Stimulated activated naive CD8-positive, alpha-beta T cell treated with anti-CD3 and anti-CD28 coated beads, Interleukin-15, Interleukin-2, amounts not matched to agents 100 ng/mL and 50 ng/mL, for 24 hours (primary cell): ENCODE measurements at regions not wholly inside any gene's neighbourhood (a gene's known extent, or its start where the extent isn't known, plus 50 kb on each side); places are given as distances from the start of the nearest gene placed in this dataset.

Experiments
- H3K27ac Mint-ChIP-seq: one replicate; pipeline ENCODE4 v1.8.0; 2021; ENCODE audit warnings: mild to moderate bottlenecking, mixed read lengths
- H3K27me3 Mint-ChIP-seq: one replicate; pipeline ENCODE4 v1.8.0; 2021; ENCODE audit warnings: mixed read lengths
- H3K36me3 Mint-ChIP-seq: one replicate; pipeline ENCODE4 v1.8.0; 2021; ENCODE audit warnings: low read depth, mixed read lengths
- H3K4me1 Mint-ChIP-seq: one replicate; pipeline ENCODE4 v1.8.0; 2021; ENCODE audit warnings: low read depth, mixed read lengths
- H3K4me3 Mint-ChIP-seq: one replicate; pipeline ENCODE4 v1.8.0; 2021; ENCODE audit warnings: mild to moderate bottlenecking, mixed read lengths
- H3K9me3 Mint-ChIP-seq: one replicate; pipeline ENCODE4 v1.8.0; 2021; ENCODE audit warnings: mixed read lengths

- Mint-ChIP-seq H3K27me3 (peaks cover 16% of the 10 kb centered on the region), H3K9me3 (no peaks in the 10 kb centered on the region), H3K4me1 (no peaks in the 10 kb centered on the region), H3K27ac (no peak overlapping the region), H3K4me3 (no peak overlapping the region), H3K36me3 (no peaks in the 10 kb centered on the region)
These were observed 180.4 kb upstream of the FOXQ1 start for GRCh38 chr6:1131285-1132079.

GRCh38 chr6:1130709-1131108, 181.2 kb upstream of the FOXQ1 start:
- Mint-ChIP-seq H3K4me3 (no peak overlapping the region), H3K27me3 (peaks cover 12% of the 10 kb centered on the region), H3K36me3 (no peaks in the 10 kb centered on the region), H3K4me1 (no peaks in the 10 kb centered on the region), H3K27ac (no peak overlapping the region), H3K9me3 (no peaks in the 10 kb centered on the region)

GRCh38 chr6:1129131-1129530, 182.8 kb upstream of the FOXQ1 start:
- H3K9me3 Mint-ChIP-seq, result no peaks in the 10 kb centered on the region
- H3K36me3 Mint-ChIP-seq, result no peaks in the 10 kb centered on the region
- H3K4me3 Mint-ChIP-seq, result no peak overlapping the region
- no peaks in the 10 kb centered on the region for H3K27me3 Mint-ChIP-seq
- H3K4me1 Mint-ChIP-seq, result no peaks in the 10 kb centered on the region
- no peak overlapping the region for H3K27ac Mint-ChIP-seq

- no peaks in the 10 kb centered on the region for H3K36me3 Mint-ChIP-seq
- no peaks in the 10 kb centered on the region for H3K9me3 Mint-ChIP-seq
- no peak overlapping the region for H3K4me3 Mint-ChIP-seq
- no peaks in the 10 kb centered on the region for H3K27me3 Mint-ChIP-seq
- no peaks in the 10 kb centered on the region for H3K4me1 Mint-ChIP-seq
- H3K27ac Mint-ChIP-seq, result no peak overlapping the region
These were observed 184.2 kb upstream of the FOXQ1 start for GRCh38 chr6:1127597-1128288.

- H3K4me3 Mint-ChIP-seq, result no peak overlapping the region
- no peaks in the 10 kb centered on the region for H3K36me3 Mint-ChIP-seq
- H3K9me3 Mint-ChIP-seq, result no peaks in the 10 kb centered on the region
- peaks cover 5% of the 10 kb centered on the region for H3K27me3 Mint-ChIP-seq
- no peaks in the 10 kb centered on the region for H3K4me1 Mint-ChIP-seq
- no peak overlapping the region for H3K27ac Mint-ChIP-seq
These were observed 184.8 kb upstream of the FOXQ1 start for GRCh38 chr6:1127129-1127528.

- Mint-ChIP-seq H3K4me1 (no peaks in the 10 kb centered on the region), H3K27me3 (peaks cover 6% of the 10 kb centered on the region), H3K9me3 (no peaks in the 10 kb centered on the region), H3K36me3 (no peaks in the 10 kb centered on the region), H3K27ac (no peak overlapping the region), H3K4me3 (no peak overlapping the region)
These were observed 185.9 kb upstream of the FOXQ1 start for GRCh38 chr6:1126036-1126435.

- no peaks in the 10 kb centered on the region for H3K4me1 Mint-ChIP-seq
- H3K9me3 Mint-ChIP-seq, result no peaks in the 10 kb centered on the region
- peaks cover 6% of the 10 kb centered on the region for H3K27me3 Mint-ChIP-seq
- no peak overlapping the region for H3K27ac Mint-ChIP-seq
- no peaks in the 10 kb centered on the region for H3K36me3 Mint-ChIP-seq
- H3K4me3 Mint-ChIP-seq, result no peak overlapping the region
These were observed 186.6 kb upstream of the FOXQ1 start for GRCh38 chr6:1125297-1125696.

GRCh38 chr6:1124885-1125284, 187.0 kb upstream of the FOXQ1 start:
- Mint-ChIP-seq H3K27me3 (peaks cover 6% of the 10 kb centered on the region), H3K9me3 (no peaks in the 10 kb centered on the region), H3K27ac (no peak overlapping the region), H3K4me1 (no peaks in the 10 kb centered on the region), H3K36me3 (no peaks in the 10 kb centered on the region), H3K4me3 (no peak overlapping the region)

GRCh38 chr6:1123386-1124375, 188.2 kb upstream of the FOXQ1 start:
- Mint-ChIP-seq H3K27ac (no peak overlapping the region), H3K9me3 (no peaks in the 10 kb centered on the region)

GRCh38 chr6:1122083-1122482, 189.8 kb upstream of the FOXQ1 start:
- peaks cover 17% of the 10 kb centered on the region for H3K27me3 Mint-ChIP-seq
- no peaks in the 10 kb centered on the region for H3K36me3 Mint-ChIP-seq
- H3K9me3 Mint-ChIP-seq, result no peaks in the 10 kb centered on the region
- H3K4me3 Mint-ChIP-seq, result no peak overlapping the region
- no peaks in the 10 kb centered on the region for H3K4me1 Mint-ChIP-seq
- no peak overlapping the region for H3K27ac Mint-ChIP-seq

More at GRCh38 chr6:1123386-1124375, 188.2 kb upstream of the FOXQ1 start:
- Mint-ChIP-seq H3K36me3 (no peaks in the 10 kb centered on the region), H3K4me1 (no peaks in the 10 kb centered on the region), H3K4me3 (no peak overlapping the region), H3K27me3 (peaks cover 11% of the 10 kb centered on the region)

- peaks cover 25% of the 10 kb centered on the region for H3K27me3 Mint-ChIP-seq
- H3K36me3 Mint-ChIP-seq, result no peaks in the 10 kb centered on the region
- H3K4me1 Mint-ChIP-seq, result no peaks in the 10 kb centered on the region
- H3K9me3 Mint-ChIP-seq, result no peaks in the 10 kb centered on the region
- no peak overlapping the region for H3K27ac Mint-ChIP-seq
- no peak overlapping the region for H3K4me3 Mint-ChIP-seq
These were observed 193.6 kb upstream of the FOXQ1 start for GRCh38 chr6:1118287-1118647.

- H3K27me3 Mint-ChIP-seq, result peaks cover 25% of the 10 kb centered on the region
- no peak overlapping the region for H3K27ac Mint-ChIP-seq
- no peak overlapping the region for H3K4me3 Mint-ChIP-seq
- no peaks in the 10 kb centered on the region for H3K9me3 Mint-ChIP-seq
- H3K36me3 Mint-ChIP-seq, result no peaks in the 10 kb centered on the region
- no peaks in the 10 kb centered on the region for H3K4me1 Mint-ChIP-seq
These were observed 194.2 kb upstream of the FOXQ1 start for GRCh38 chr6:1117530-1118286.

- Mint-ChIP-seq H3K36me3 (no peaks in the 10 kb centered on the region), H3K27ac (no peak overlapping the region), H3K9me3 (no peaks in the 10 kb centered on the region), H3K4me1 (no peaks in the 10 kb centered on the region), H3K4me3 (no peak overlapping the region), H3K27me3 (peaks cover 22% of the 10 kb centered on the region)
These were observed 195.7 kb upstream of the FOXQ1 start for GRCh38 chr6:1116149-1116548.

- H3K4me3 Mint-ChIP-seq, result no peak overlapping the region
- peaks cover 17% of the 10 kb centered on the region for H3K27me3 Mint-ChIP-seq
- no peaks in the 10 kb centered on the region for H3K36me3 Mint-ChIP-seq
- H3K9me3 Mint-ChIP-seq, result no peaks in the 10 kb centered on the region
- H3K4me1 Mint-ChIP-seq, result no peaks in the 10 kb centered on the region
- no peak overlapping the region for H3K27ac Mint-ChIP-seq
These were observed 197.9 kb upstream of the FOXQ1 start for GRCh38 chr6:1113916-1114540.
